ENCODE measurements at regions not wholly inside any gene's neighbourhood (a gene's known extent, or its start where the extent isn't known, plus 50 kb on each side); places are given as distances from the start of the nearest gene placed in this dataset.

GRCh38 chr6:19603721-19604120 is 233.4 kb upstream of the ID4 start:
- DNase-seq (ENCODE audit: extremely low read depth in 1 of 4, low spot score in 3 of 4) = no peak
- no peaks in the 10 kb centered on the region for H3K36me3 ChIP-seq (ENCODE audit: control insufficient read depth, insufficient read depth, low read length)
- H3K4me3 ChIP-seq = no peak overlapping the region
- intact Hi-C loops (cut with micrococcal nuclease) (no loop called here), in situ Hi-C loops (cut with MboI) (no loop called here)
- ChIA-PET POLR2A (no interaction called here), CTCF (ENCODE audit: low intra/inter-chr PET ratio) (no interaction called here)
- no peaks in the 10 kb centered on the region for H3K79me2 ChIP-seq (ENCODE audit: control insufficient read depth, insufficient read depth, low read length)
- H3K27ac ChIP-seq (ENCODE audit: extremely low read depth, low read depth, low read length) = no peak overlapping the region
- whole genome bisulfite sequencing (ENCODE audit: insufficient coverage, low coverage, missing lambda C conversion rate) = 0% methylated on average over 1 of the region's 1 CpG
- no peak overlapping the region for H2AFZ ChIP-seq (ENCODE audit: low read depth, low read length)
- H4K20me1 ChIP-seq (replicated peaks; ENCODE audit: control insufficient read depth, insufficient read depth, low read length) = no peaks in the 10 kb centered on the region
- ATAC-seq = no peak
- H3K9ac ChIP-seq (ENCODE audit: insufficient read depth in 1 of 2, low read depth in 2 of 2, low read length in 2 of 2) = no peak overlapping the region
- no peaks in the 10 kb centered on the region for H3K4me1 ChIP-seq (replicated peaks in 1 of 2; ENCODE audit: control insufficient read depth in 2 of 2, insufficient read depth in 2 of 2, low read length in 2 of 2)
- TF ChIP-seq KLF6 (CRISPR knock-in tag; IDR thresholded peaks at IDR 0.05; ENCODE audit: borderline replicate concordance) (no peak), MIER1 (IDR thresholded peaks at IDR 0.05; ENCODE audit: low read depth) (no peak), U2AF2 (optimal IDR thresholded peaks at IDR 0.05; ENCODE audit: low read depth, low read length) (no peak), SRF (CRISPR knock-in tag; IDR thresholded peaks at IDR 0.05) (no peak), SMC3 (conservative IDR thresholded peaks at IDR 0.05; ENCODE audit: insufficient read depth, low read depth, low read length) (no peak), JUN (IDR thresholded peaks at IDR 0.05; ENCODE audit: borderline replicate concordance, low read depth, low read length) (no peak), JUN (CRISPR knock-in tag; IDR thresholded peaks at IDR 0.05; ENCODE audit: borderline replicate concordance) (no peak), GATA2 (CRISPR knock-in tag; IDR thresholded peaks at IDR 0.05) (no peak), RFX5 (IDR thresholded peaks at IDR 0.05; ENCODE audit: low read depth, low read length) (no peak), ATF7 (IDR thresholded peaks at IDR 0.05) (no peak), ZNF165 (CRISPR knock-in tag; IDR thresholded peaks at IDR 0.05; ENCODE audit: borderline replicate concordance) (no peak), SMAD1 (IDR thresholded peaks at IDR 0.05; ENCODE audit: low read depth, low read length, partially characterized antibody) (no peak), MEIS2 (IDR thresholded peaks at IDR 0.05; ENCODE audit: partially characterized antibody) (no peak), ZC3H4 (CRISPR knock-in tag; IDR thresholded peaks at IDR 0.05; ENCODE audit: borderline replicate concordance) (no peak), DMBX1 (CRISPR knock-in tag; IDR thresholded peaks at IDR 0.05; ENCODE audit: borderline replicate concordance) (no peak), ZKSCAN3 (CRISPR knock-in tag; IDR thresholded peaks at IDR 0.05) (no peak)
- TF ChIP-seq, protein P1, sequence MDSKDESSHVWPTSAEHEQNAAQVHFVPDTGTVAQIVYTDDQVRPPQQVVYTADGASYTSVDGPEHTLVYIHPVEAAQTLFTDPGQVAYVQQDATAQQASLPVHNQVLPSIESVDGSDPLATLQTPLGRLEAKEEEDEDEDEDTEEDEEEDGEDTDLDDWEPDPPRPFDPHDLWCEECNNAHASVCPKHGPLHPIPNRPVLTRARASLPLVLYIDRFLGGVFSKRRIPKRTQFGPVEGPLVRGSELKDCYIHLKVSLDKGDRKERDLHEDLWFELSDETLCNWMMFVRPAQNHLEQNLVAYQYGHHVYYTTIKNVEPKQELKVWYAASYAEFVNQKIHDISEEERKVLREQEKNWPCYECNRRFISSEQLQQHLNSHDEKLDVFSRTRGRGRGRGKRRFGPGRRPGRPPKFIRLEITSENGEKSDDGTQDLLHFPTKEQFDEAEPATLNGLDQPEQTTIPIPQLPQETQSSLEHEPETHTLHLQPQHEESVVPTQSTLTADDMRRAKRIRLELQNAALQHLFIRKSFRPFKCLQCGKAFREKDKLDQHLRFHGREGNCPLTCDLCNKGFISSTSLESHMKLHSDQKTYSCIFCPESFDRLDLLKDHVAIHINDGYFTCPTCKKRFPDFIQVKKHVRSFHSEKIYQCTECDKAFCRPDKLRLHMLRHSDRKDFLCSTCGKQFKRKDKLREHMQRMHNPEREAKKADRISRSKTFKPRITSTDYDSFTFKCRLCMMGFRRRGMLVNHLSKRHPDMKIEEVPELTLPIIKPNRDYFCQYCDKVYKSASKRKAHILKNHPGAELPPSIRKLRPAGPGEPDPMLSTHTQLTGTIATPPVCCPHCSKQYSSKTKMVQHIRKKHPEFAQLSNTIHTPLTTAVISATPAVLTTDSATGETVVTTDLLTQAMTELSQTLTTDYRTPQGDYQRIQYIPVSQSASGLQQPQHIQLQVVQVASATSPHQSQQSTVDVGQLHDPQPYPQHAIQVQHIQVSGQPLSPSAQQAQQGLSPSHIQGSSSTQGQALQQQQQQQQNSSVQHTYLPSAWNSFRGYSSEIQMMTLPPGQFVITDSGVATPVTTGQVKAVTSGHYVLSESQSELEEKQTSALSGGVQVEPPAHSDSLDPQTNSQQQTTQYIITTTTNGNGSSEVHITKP (IDR thresholded peaks at IDR 0.05; ENCODE audit: partially characterized antibody) = no peak
- TF ChIP-seq, protein P2, sequence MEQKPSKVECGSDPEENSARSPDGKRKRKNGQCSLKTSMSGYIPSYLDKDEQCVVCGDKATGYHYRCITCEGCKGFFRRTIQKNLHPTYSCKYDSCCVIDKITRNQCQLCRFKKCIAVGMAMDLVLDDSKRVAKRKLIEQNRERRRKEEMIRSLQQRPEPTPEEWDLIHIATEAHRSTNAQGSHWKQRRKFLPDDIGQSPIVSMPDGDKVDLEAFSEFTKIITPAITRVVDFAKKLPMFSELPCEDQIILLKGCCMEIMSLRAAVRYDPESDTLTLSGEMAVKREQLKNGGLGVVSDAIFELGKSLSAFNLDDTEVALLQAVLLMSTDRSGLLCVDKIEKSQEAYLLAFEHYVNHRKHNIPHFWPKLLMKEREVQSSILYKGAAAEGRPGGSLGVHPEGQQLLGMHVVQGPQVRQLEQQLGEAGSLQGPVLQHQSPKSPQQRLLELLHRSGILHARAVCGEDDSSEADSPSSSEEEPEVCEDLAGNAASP (IDR thresholded peaks at IDR 0.05) = no peak
- TF ChIP-seq, protein P3, sequence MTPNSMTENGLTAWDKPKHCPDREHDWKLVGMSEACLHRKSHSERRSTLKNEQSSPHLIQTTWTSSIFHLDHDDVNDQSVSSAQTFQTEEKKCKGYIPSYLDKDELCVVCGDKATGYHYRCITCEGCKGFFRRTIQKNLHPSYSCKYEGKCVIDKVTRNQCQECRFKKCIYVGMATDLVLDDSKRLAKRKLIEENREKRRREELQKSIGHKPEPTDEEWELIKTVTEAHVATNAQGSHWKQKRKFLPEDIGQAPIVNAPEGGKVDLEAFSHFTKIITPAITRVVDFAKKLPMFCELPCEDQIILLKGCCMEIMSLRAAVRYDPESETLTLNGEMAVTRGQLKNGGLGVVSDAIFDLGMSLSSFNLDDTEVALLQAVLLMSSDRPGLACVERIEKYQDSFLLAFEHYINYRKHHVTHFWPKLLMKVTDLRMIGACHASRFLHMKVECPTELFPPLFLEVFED (CRISPR knock-in tag; conservative IDR thresholded peaks at IDR 0.05) = no peak
- H3K27me3 ChIP-seq (ENCODE audit: control insufficient read depth in 2 of 2, insufficient read depth in 2 of 2, low read length in 2 of 2) = no peaks in the 10 kb centered on the region
- H3K4me2 ChIP-seq (ENCODE audit: insufficient read depth, low read length) = no peak overlapping the region
- no peaks in the 10 kb centered on the region for H3K9me1 ChIP-seq (ENCODE audit: control insufficient read depth, insufficient read depth, low read length)
- H3K9me3 ChIP-seq (replicated peaks; ENCODE audit: control insufficient read depth, insufficient read depth, low read depth, low read length) = no peaks in the 10 kb centered on the region
- FAIRE-seq = no peak
- no TSS peak for BruUV-seq (replicated peaks)
